Suprapubic skin (tissue), 4 donors: ENCODE measurements at regions not wholly inside any gene's neighbourhood (a gene's known extent, or its start where the extent isn't known, plus 50 kb on each side); places are given as distances from the start of the nearest gene placed in this dataset.

Experiments used
- CTCF ChIP-seq, 2 donors: fragments of 200-600 bp in 1 of 2; fragments of 450-650 bp in 1 of 2; sonication (generic) in 1 of 2; IDR thresholded peaks; one replicate each; pipeline ENCODE4 v1.5.1; 2016 to 2019; ENCODE audit warnings: antibody characterized with exemption in 2 of 2, mild to moderate bottlenecking in 1 of 2, moderate library complexity in 1 of 2
- POLR2A ChIP-seq, 2 donors: fragments of 450-650 bp; IDR thresholded peaks; one replicate each; pipeline ENCODE4 v1.6.1; 2017; ENCODE audit warnings: antibody characterized with exemption in 2 of 2, mild to moderate bottlenecking in 2 of 2, moderate library complexity in 2 of 2
- POLR2AphosphoS5 ChIP-seq, 3 donors: sonication (generic); formaldehyde crosslinking; IDR thresholded peaks; one replicate each; pipeline ENCODE4 v1.6.1; 2017; ENCODE audit warnings: antibody characterized with exemption in 3 of 3

GRCh38 chr13:110015253-110015652, 228.9 kb upstream of the IRS2 start:
- no peak for TF ChIP-seq POLR2A (IDR thresholded peaks at IDR 0.05)
- no peak for TF ChIP-seq CTCF (IDR thresholded peaks at IDR 0.05)
- no peak for TF ChIP-seq POLR2AphosphoS5 (IDR thresholded peaks at IDR 0.05)
